MCF 10A (cell line): ENCODE measurements at regions not wholly inside any gene's neighbourhood (a gene's known extent, or its start where the extent isn't known, plus 50 kb on each side); places are given as distances from the start of the nearest gene placed in this dataset.

ENCODE experiments used
- BruUV-seq: library from RNA; stranded (reverse); fragments of 400-500 nt; replicated peaks from 2 replicates; lab custom pipeline; 2021; lab: Mats Ljungman, UMichigan
- CTCF ChIA-PET: fragments of 300-600 bp; sonication (Branson Sonifier 250); formaldehyde crosslinking; extraction: SDS; loops from one replicate; lab custom pipeline; 2021; ENCODE audit warnings: antibody characterized with exemption, inconsistent platforms; lab: Yijun Ruan, JAX
- POLR2A ChIA-PET: fragments of 300-600, 350-650 bp; sonication (Branson Sonifier 250); formaldehyde crosslinking; extraction: SDS; loops from one replicate; lab custom pipeline; 2020; ENCODE audit warnings: antibody characterized with exemption, inconsistent platforms; lab: Yijun Ruan, JAX
- DNase-seq: peaks from one replicate; pipeline ENCODE4 v3.0.0-alpha.2; 2018; ENCODE audit not compliant: unreplicated experiment
- H3K27ac Mint-ChIP-seq: one replicate; pipeline ENCODE4 v1.8.0; 2022; ENCODE audit warnings: mild to moderate bottlenecking, low read depth, mixed read lengths; ENCODE audit not compliant: unreplicated experiment
- H3K27me3 Mint-ChIP-seq: one replicate; pipeline ENCODE4 v1.8.0; 2022; ENCODE audit warnings: mixed read lengths; ENCODE audit not compliant: insufficient read depth, unreplicated experiment
- H3K36me3 Mint-ChIP-seq: one replicate; pipeline ENCODE4 v1.8.0; 2022; ENCODE audit warnings: mild to moderate bottlenecking, moderate library complexity, mixed read lengths; ENCODE audit not compliant: insufficient read depth, unreplicated experiment
- H3K4me1 Mint-ChIP-seq: one replicate; pipeline ENCODE4 v1.8.0; 2022; ENCODE audit warnings: mixed read lengths; ENCODE audit not compliant: insufficient read depth, unreplicated experiment
- H3K4me3 Mint-ChIP-seq: one replicate; pipeline ENCODE4 v1.8.0; 2022; ENCODE audit warnings: mild to moderate bottlenecking, moderate library complexity, mixed read lengths; ENCODE audit not compliant: unreplicated experiment
- H3K9me3 Mint-ChIP-seq: one replicate; pipeline ENCODE4 v1.8.0; 2022; ENCODE audit warnings: mixed read lengths; ENCODE audit not compliant: unreplicated experiment
- intact Hi-C: fragments of 100-400 bp; cut with micrococcal nuclease; formaldehyde crosslinking; loops from 2 replicates; pipeline ENCODE4 v1.14.1; 2022
- TF ChIP-seq, protein P1 (sequence below): fragments of 200-600 bp; IDR thresholded peaks from one replicate; pipeline ENCODE4 v1.8.0; 2022; ENCODE audit warnings: antibody characterized with exemption, mild to moderate bottlenecking; ENCODE audit not compliant: unreplicated experiment

DNA sequence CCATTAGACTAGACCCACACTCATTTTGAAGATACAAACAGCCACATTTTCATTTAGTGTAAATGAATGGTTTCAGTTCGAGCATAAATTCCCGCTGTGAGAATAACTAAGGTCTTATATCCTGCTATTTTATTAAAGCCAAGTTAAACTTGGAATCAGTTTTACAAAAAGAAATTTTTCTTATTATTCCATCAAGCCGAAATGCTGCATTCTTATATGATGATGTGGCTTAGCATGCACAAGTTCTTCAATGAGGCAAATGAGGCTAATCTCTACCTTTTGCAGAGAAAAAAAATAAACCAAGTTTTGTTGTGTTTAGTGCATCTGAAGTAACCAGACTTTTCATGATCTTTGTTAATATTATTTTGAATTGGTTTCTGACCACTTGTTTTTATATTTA is 953.9 kb upstream of the PCDH10 start:
- ChIA-PET POLR2A (no interaction called here), CTCF (no interaction called here)
- H3K36me3 Mint-ChIP-seq = no peaks in the 10 kb centered on the region
- no TSS peak for BruUV-seq
- no peak overlapping the region for H3K27ac Mint-ChIP-seq
- no peaks in the 10 kb centered on the region for H3K4me1 Mint-ChIP-seq
- H3K27me3 Mint-ChIP-seq = no peaks in the 10 kb centered on the region
- intact Hi-C loops = no loop called here
- H3K4me3 Mint-ChIP-seq = no peak overlapping the region
- TF ChIP-seq, protein P1, sequence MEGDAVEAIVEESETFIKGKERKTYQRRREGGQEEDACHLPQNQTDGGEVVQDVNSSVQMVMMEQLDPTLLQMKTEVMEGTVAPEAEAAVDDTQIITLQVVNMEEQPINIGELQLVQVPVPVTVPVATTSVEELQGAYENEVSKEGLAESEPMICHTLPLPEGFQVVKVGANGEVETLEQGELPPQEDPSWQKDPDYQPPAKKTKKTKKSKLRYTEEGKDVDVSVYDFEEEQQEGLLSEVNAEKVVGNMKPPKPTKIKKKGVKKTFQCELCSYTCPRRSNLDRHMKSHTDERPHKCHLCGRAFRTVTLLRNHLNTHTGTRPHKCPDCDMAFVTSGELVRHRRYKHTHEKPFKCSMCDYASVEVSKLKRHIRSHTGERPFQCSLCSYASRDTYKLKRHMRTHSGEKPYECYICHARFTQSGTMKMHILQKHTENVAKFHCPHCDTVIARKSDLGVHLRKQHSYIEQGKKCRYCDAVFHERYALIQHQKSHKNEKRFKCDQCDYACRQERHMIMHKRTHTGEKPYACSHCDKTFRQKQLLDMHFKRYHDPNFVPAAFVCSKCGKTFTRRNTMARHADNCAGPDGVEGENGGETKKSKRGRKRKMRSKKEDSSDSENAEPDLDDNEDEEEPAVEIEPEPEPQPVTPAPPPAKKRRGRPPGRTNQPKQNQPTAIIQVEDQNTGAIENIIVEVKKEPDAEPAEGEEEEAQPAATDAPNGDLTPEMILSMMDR = no peak
- no peaks in the 10 kb centered on the region for H3K9me3 Mint-ChIP-seq
- no peak for DNase-seq

GRCh38 chr4:132203618-132204017 is 945.5 kb upstream of the PCDH10 start:
- intact Hi-C loops = no loop called here
- Mint-ChIP-seq H3K4me1 (no peaks in the 10 kb centered on the region), H3K9me3 (no peaks in the 10 kb centered on the region), H3K4me3 (no peak overlapping the region), H3K27ac (no peak overlapping the region), H3K36me3 (no peaks in the 10 kb centered on the region), H3K27me3 (no peaks in the 10 kb centered on the region)
- TF ChIP-seq, protein P1 = no peak
- ChIA-PET POLR2A (no interaction called here), CTCF (no interaction called here)
- BruUV-seq = no TSS peak
- DNase-seq = no peak

DNA sequence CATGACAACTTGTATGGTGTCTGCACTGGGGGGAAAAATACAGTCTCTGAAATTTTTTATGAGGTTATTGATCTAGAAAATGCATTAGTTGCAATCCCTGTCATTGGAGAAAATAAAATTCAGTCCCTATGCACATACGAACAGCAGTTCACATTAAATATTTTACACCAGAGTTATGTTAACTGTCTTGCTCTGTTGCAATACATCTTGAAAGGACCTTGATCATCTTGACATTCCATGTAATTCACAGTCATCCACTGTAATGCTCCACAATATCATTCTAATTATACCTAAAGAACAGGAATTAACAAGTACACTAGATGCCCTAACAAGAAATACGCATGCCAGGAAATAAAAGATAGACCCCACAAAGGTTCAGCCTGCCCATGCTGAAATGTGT is 934.6 kb upstream of the PCDH10 start:
- no peak overlapping the region for H3K4me3 Mint-ChIP-seq
- intact Hi-C loops = no loop called here
- BruUV-seq = no TSS peak
- H3K36me3 Mint-ChIP-seq = no peaks in the 10 kb centered on the region
- CTCF ChIA-PET = no interaction called here
- H3K27me3 Mint-ChIP-seq = no peaks in the 10 kb centered on the region
- H3K9me3 Mint-ChIP-seq = no peaks in the 10 kb centered on the region
- H3K4me1 Mint-ChIP-seq = no peaks in the 10 kb centered on the region
- TF ChIP-seq, protein P1 = no peak
- POLR2A ChIA-PET = no interaction called here
- DNase-seq = no peak
- no peak overlapping the region for H3K27ac Mint-ChIP-seq

GRCh38 chr4:132218406-132218805 is 930.7 kb upstream of the PCDH10 start:
- H3K4me1 Mint-ChIP-seq = no peaks in the 10 kb centered on the region
- peak; percentile 14 for DNase-seq
- no peak overlapping the region for H3K27ac Mint-ChIP-seq
- ChIA-PET CTCF (no interaction called here), POLR2A (no interaction called here)
- H3K4me3 Mint-ChIP-seq = no peak overlapping the region
- BruUV-seq = no TSS peak
- no peaks in the 10 kb centered on the region for H3K9me3 Mint-ChIP-seq
- TF ChIP-seq, protein P1 = no peak
- intact Hi-C loops = no loop called here
- H3K36me3 Mint-ChIP-seq = no peaks in the 10 kb centered on the region
- no peaks in the 10 kb centered on the region for H3K27me3 Mint-ChIP-seq
